ENCODE measurements at regions not wholly inside any gene's neighbourhood (a gene's known extent, or its start where the extent isn't known, plus 50 kb on each side); places are given as distances from the start of the nearest gene placed in this dataset.

GRCh38 chr5:135657536-135658305 is 78.9 kb upstream of the CXCL14 start:
- TF ChIP-seq CTCF (IDR thresholded peaks at IDR 0.05; ENCODE audit: low read depth, low read length, missing input control) (no peak), NR2F2 (IDR thresholded peaks at IDR 0.05) (no peak), SP1 (IDR thresholded peaks at IDR 0.05) (no peak), MAX (IDR thresholded peaks at IDR 0.05) (no peak), RAD21 (IDR thresholded peaks at IDR 0.05) (no peak), JUND (IDR thresholded peaks at IDR 0.05) (no peak), GABPA (IDR thresholded peaks at IDR 0.05 in 1 of 2, conservative IDR thresholded peaks at IDR 0.05 in 1 of 2) (no peak), RXRA (IDR thresholded peaks at IDR 0.05) (no peak)

Data from liver (tissue), 3 donors.